ENCODE measurements at regions not wholly inside any gene's neighbourhood (a gene's known extent, or its start where the extent isn't known, plus 50 kb on each side); places are given as distances from the start of the nearest gene placed in this dataset.

DNA sequence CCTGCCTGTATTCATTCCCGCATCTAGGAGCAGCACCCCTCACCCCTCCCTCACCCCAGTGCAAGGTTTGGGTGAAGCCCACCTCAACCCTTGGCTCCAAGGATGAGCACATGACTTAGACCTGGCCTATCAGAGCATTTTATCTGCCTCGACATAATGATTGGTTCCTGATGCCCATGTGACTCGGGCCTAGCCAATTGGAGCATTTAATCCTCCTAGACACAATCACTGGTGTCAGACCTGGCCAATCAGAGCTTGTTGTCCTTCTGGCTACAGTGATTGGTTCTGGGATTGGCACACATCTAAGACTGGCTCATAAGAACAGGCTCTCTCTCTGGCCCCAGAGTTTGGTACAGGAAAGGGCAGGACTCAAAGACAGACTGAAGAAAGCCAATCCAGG lies 73.1 kb upstream of the MYL2 start:
- no peak overlapping the region for H3K4me3 ChIP-seq
- intact Hi-C loops (cut with DNase I; ENCODE audit: low total_unique reads) = no loop called here

DNA sequence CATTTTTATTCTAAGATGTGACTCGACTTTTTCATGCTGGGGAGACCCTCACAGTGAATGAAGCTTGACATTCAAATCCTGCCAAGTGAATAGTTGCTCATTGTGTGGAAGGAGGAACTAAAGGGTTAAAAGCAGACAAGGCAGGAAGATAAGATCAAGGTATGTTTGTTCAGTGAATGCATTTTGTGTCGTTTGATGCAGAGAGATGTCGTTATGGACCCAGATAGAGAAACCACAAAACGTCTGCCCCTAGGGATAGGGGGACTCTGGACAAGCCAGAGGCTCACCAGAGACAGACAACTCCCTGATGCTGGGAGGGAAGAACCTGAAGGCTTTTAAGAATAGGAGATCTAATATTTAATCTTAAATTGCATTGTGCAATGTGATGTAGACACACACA lies 72.5 kb upstream of the MYL2 start:
- H3K4me3 ChIP-seq = no peak overlapping the region
- TF ChIP-seq, protein P1, sequence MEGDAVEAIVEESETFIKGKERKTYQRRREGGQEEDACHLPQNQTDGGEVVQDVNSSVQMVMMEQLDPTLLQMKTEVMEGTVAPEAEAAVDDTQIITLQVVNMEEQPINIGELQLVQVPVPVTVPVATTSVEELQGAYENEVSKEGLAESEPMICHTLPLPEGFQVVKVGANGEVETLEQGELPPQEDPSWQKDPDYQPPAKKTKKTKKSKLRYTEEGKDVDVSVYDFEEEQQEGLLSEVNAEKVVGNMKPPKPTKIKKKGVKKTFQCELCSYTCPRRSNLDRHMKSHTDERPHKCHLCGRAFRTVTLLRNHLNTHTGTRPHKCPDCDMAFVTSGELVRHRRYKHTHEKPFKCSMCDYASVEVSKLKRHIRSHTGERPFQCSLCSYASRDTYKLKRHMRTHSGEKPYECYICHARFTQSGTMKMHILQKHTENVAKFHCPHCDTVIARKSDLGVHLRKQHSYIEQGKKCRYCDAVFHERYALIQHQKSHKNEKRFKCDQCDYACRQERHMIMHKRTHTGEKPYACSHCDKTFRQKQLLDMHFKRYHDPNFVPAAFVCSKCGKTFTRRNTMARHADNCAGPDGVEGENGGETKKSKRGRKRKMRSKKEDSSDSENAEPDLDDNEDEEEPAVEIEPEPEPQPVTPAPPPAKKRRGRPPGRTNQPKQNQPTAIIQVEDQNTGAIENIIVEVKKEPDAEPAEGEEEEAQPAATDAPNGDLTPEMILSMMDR (IDR thresholded peaks at IDR 0.05) = no peak
- H3K9me3 ChIP-seq = peaks cover 0 to 8% (median 7%) of the 10 kb centered on the region in 3 donors
- no peaks in the 10 kb centered on the region for H3K36me3 ChIP-seq
- intact Hi-C loops (cut with DNase I; ENCODE audit: low total_unique reads) = no loop called here
- no peak overlapping the region for H3K27ac ChIP-seq
- DNase-seq = no peak
- peaks cover 0 to 6% of the 10 kb centered on the region in 2 donors for H3K27me3 ChIP-seq
- no peaks in the 10 kb centered on the region for H3K4me1 ChIP-seq

More for the DNA sequence above, 73.1 kb upstream of the MYL2 start:
- DNase-seq = no peak
- TF ChIP-seq, protein P1 (IDR thresholded peaks at IDR 0.05) = no peak
- Histone ChIP-seq H3K36me3 (no peaks in the 10 kb centered on the region), H3K27ac (no peak overlapping the region), H3K4me1 (no peaks in the 10 kb centered on the region), H3K9me3 (peaks cover 0 to 13% (median 13%) of the 10 kb centered on the region in 3 donors), H3K27me3 (peaks cover 0 to 6% of the 10 kb centered on the region in 2 donors)

DNA sequence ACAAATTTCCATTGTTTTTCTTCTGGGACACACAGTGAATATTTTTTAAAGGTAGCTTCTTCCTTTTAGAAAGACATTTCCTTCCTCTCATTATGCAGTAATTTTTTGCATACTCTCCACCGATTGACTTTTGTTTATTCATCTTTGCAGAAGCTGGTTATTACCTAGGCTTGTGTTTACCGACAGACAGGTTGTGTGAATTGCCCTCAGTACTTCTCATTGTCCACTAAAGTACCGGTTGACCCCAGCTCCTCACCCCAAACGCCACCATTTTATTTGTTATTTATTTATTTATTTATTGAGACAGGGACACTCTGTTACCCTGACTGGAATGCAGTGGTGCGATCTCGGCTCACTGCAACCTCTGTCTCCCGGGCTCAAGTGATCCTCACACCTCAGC lies 63.4 kb upstream of the MYL2 start:
- H3K27me3 ChIP-seq = peaks cover 0 to 12% of the 10 kb centered on the region in 2 donors
- no peak overlapping the region for H3K27ac ChIP-seq
- no peak overlapping the region for H3K4me3 ChIP-seq
- no peak for DNase-seq
- no peaks in the 10 kb centered on the region for H3K9me3 ChIP-seq
- intact Hi-C loops (cut with DNase I; ENCODE audit: low total_unique reads) = no loop called here
- no peaks in the 10 kb centered on the region for H3K36me3 ChIP-seq
- TF ChIP-seq, protein P1 (IDR thresholded peaks at IDR 0.05) = no peak
- no peaks in the 10 kb centered on the region for H3K4me1 ChIP-seq

DNA sequence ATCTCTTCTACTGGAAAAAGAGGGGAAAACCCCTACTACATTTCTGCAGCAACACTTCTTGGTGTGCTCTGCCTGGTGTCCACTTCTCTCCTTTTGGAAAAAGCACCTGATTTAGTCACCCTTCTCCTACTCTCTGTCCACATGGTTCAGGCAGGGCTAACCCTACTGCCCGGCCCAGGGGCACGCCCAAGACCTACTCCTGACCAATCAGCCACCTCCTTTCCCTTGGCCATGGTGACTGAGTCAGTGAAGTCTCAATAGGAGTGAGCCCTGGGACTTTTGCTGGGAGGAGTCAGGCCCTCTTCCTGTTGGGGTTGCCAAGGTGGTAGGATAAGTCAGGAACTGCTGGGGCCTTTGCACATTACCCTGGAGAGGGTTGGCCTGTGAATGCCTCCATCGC lies 52.5 kb upstream of the MYL2 start:
- H3K4me1 ChIP-seq = no peaks in the 10 kb centered on the region
- intact Hi-C loops (cut with DNase I; ENCODE audit: low total_unique reads) = no loop called here
- H3K4me3 ChIP-seq = no peak overlapping the region
- H3K27ac ChIP-seq = no peak overlapping the region
- TF ChIP-seq, protein P1 (IDR thresholded peaks at IDR 0.05) = no peak
- peaks cover 0 to 11% (median 9%) of the 10 kb centered on the region in 3 donors for H3K9me3 ChIP-seq
- no peak for DNase-seq
- no peaks in the 10 kb centered on the region for H3K36me3 ChIP-seq
- peaks cover 0 to 13% of the 10 kb centered on the region in 2 donors for H3K27me3 ChIP-seq

DNA sequence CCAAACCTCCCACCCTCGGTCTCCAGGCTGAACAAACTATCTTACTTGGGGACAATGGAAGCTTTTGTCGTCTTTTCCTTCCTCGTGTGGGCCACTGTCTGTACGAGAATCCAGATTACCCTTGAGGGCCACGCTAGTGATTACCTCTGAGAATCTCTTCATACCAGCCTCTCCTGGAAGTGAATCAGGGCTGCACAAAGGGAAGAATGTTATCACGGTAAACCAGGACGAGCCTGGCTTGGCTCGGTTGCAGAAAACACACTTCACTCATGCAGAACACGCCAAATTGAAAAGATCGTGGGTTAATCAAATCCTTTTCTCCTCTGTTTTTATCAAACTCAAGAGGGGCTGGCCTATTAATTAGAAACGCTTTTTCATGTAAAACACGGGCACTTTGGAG lies 51.6 kb upstream of the MYL2 start:
- TF ChIP-seq, protein P1 (IDR thresholded peaks at IDR 0.05) = no peak
- Histone ChIP-seq H3K27me3 (peaks cover 0 to 21% of the 10 kb centered on the region in 2 donors), H3K27ac (no peak overlapping the region), H3K4me1 (no peaks in the 10 kb centered on the region), H3K36me3 (no peaks in the 10 kb centered on the region), H3K4me3 (no peak overlapping the region), H3K9me3 (peaks cover 0 to 11% (median 9%) of the 10 kb centered on the region in 3 donors)
- DNase-seq = no peak
- intact Hi-C loops (cut with DNase I; ENCODE audit: low total_unique reads) = no loop called here
